22Rv1 (cell line): ENCODE measurements at regions not wholly inside any gene's neighbourhood (a gene's known extent, or its start where the extent isn't known, plus 50 kb on each side); places are given as distances from the start of the nearest gene placed in this dataset.

Experiments used
- CTCF ChIP-seq: fragments of 450-650 bp; IDR thresholded peaks from 2 replicates; pipeline ENCODE4 v1.5.1; 2017; ENCODE audit warnings: mild to moderate bottlenecking
- ZFX ChIP-seq: fragments of 450-650 bp; IDR thresholded peaks from 2 replicates; pipeline ENCODE4 v1.6.1; 2017; ENCODE audit warnings: antibody characterized with exemption, borderline replicate concordance

- no peak for TF ChIP-seq CTCF
- no peak for TF ChIP-seq ZFX
These were observed 355.0 kb downstream of the RNF144A start for GRCh38 chr2:7272210-7272609.
